Large intestine (tissue), 3 donors: ENCODE measurements at regions not wholly inside any gene's neighbourhood (a gene's known extent, or its start where the extent isn't known, plus 50 kb on each side); places are given as distances from the start of the nearest gene placed in this dataset.

Source experiments
- DNase-seq, 2 donors: peaks; one replicate each; pipeline versions ENCODE4 v3.0.0 to v3.0.0-alpha.2; 2013
- H3K27ac ChIP-seq: one replicate; pipeline ENCODE4 v1.5.1; 2013; ENCODE audit warnings: low read length
- H3K27me3 ChIP-seq: 2 replicates; pipeline ENCODE4 v1.6.1; 2013; ENCODE audit warnings: low read length; ENCODE audit not compliant: control insufficient read depth, insufficient read depth
- H3K36me3 ChIP-seq: 2 replicates; pipeline ENCODE4 v1.6.1; 2013; ENCODE audit warnings: low read length; ENCODE audit not compliant: control insufficient read depth, insufficient read depth
- H3K4me1 ChIP-seq: one replicate; pipeline ENCODE4 v1.6.1; 2013; ENCODE audit warnings: low read length; ENCODE audit not compliant: control insufficient read depth, insufficient read depth
- H3K4me3 ChIP-seq: one replicate; pipeline ENCODE4 v1.5.1; 2013; ENCODE audit warnings: low read length
- H3K9me3 ChIP-seq: one replicate; pipeline ENCODE4 v1.6.1; 2013; ENCODE audit warnings: mild to moderate bottlenecking, low read depth, low read length, moderate library complexity; ENCODE audit not compliant: control insufficient read depth
- WGBS: methylation state at CpG from one replicate; pipeline ENCODE4 v1.1.5; 2013; ENCODE audit warnings: low lambda C conversion rate; ENCODE audit not compliant: insufficient coverage; 5-methylcytosine and 5-hydroxymethylcytosine counted together

GRCh38 chr12:83800022-83800421, 1112.6 kb downstream of the SLC6A15 start:
- Histone ChIP-seq H3K9me3 (no peaks in the 10 kb centered on the region), H3K36me3 (no peaks in the 10 kb centered on the region), H3K27ac (no peak overlapping the region), H3K27me3 (no peaks in the 10 kb centered on the region), H3K4me3 (no peak overlapping the region), H3K4me1 (no peaks in the 10 kb centered on the region)
- WGBS: no CpG with 5 or more reads among the region's 2 CpGs
- DNase-seq: no peak

GRCh38 chr12:83796531-83796930, 1109.8 kb downstream of the TMTC2 start:
- Histone ChIP-seq H3K27me3 (no peaks in the 10 kb centered on the region), H3K4me3 (no peak overlapping the region), H3K4me1 (no peaks in the 10 kb centered on the region), H3K9me3 (no peaks in the 10 kb centered on the region), H3K27ac (no peak overlapping the region), H3K36me3 (no peaks in the 10 kb centered on the region)
- no peak for DNase-seq
- WGBS: no CpG with 5 or more reads among the region's 3 CpGs

GRCh38 chr12:83793616-83794015, 1106.9 kb downstream of the TMTC2 start:
- Histone ChIP-seq H3K36me3 (no peaks in the 10 kb centered on the region), H3K4me1 (no peaks in the 10 kb centered on the region), H3K27me3 (no peaks in the 10 kb centered on the region), H3K4me3 (no peak overlapping the region), H3K9me3 (no peaks in the 10 kb centered on the region), H3K27ac (no peak overlapping the region)
- no peak for DNase-seq

GRCh38 chr12:83784298-83784890, 1097.7 kb downstream of the TMTC2 start:
- Histone ChIP-seq H3K4me3 (no peak overlapping the region), H3K9me3 (no peaks in the 10 kb centered on the region), H3K27me3 (no peaks in the 10 kb centered on the region), H3K27ac (no peak overlapping the region), H3K4me1 (no peaks in the 10 kb centered on the region), H3K36me3 (no peaks in the 10 kb centered on the region)
- WGBS: 70% methylated on average over 2 of the region's 7 CpGs
- DNase-seq: no peak

GRCh38 chr12:83779526-83779925, 1092.8 kb downstream of the TMTC2 start:
- Histone ChIP-seq H3K4me1 (no peaks in the 10 kb centered on the region), H3K4me3 (no peak overlapping the region), H3K27me3 (no peaks in the 10 kb centered on the region), H3K36me3 (no peaks in the 10 kb centered on the region), H3K27ac (no peak overlapping the region), H3K9me3 (peaks cover 1% of the 10 kb centered on the region)
- no CpG with 5 or more reads among the region's 2 CpGs for WGBS
- DNase-seq: no peak

GRCh38 chr12:83769151-83769550, 1082.4 kb downstream of the TMTC2 start:
- peaks cover 4% of the 10 kb centered on the region for H3K9me3 ChIP-seq
- no peaks in the 10 kb centered on the region for H3K4me1 ChIP-seq
- no peaks in the 10 kb centered on the region for H3K27me3 ChIP-seq
- H3K27ac ChIP-seq: no peak overlapping the region
- H3K4me3 ChIP-seq: no peak overlapping the region
- H3K36me3 ChIP-seq: no peaks in the 10 kb centered on the region
- DNase-seq: no peak
- 67% methylated on average over 2 of the region's 3 CpGs for WGBS

GRCh38 chr12:83767723-83768122, 1081.0 kb downstream of the TMTC2 start:
- no peak for DNase-seq
- Histone ChIP-seq H3K36me3 (no peaks in the 10 kb centered on the region), H3K9me3 (no peaks in the 10 kb centered on the region), H3K4me1 (no peaks in the 10 kb centered on the region), H3K4me3 (no peak overlapping the region), H3K27ac (no peak overlapping the region), H3K27me3 (no peaks in the 10 kb centered on the region)
- no CpG with 5 or more reads among the region's 1 CpG for WGBS

GRCh38 chr12:83763425-83763824, 1076.7 kb downstream of the TMTC2 start:
- Histone ChIP-seq H3K4me1 (no peaks in the 10 kb centered on the region), H3K27ac (no peak overlapping the region), H3K9me3 (no peaks in the 10 kb centered on the region), H3K27me3 (no peaks in the 10 kb centered on the region), H3K36me3 (no peaks in the 10 kb centered on the region), H3K4me3 (no peak overlapping the region)
- DNase-seq: no peak
- WGBS: 40% methylated on average over 2 of the region's 6 CpGs

GRCh38 chr12:83759906-83760305, 1073.2 kb downstream of the TMTC2 start:
- WGBS: 80% methylated on average over 1 of the region's 2 CpGs
- Histone ChIP-seq H3K4me1 (no peaks in the 10 kb centered on the region), H3K9me3 (no peaks in the 10 kb centered on the region), H3K27ac (no peak overlapping the region), H3K36me3 (no peaks in the 10 kb centered on the region), H3K27me3 (no peaks in the 10 kb centered on the region), H3K4me3 (no peak overlapping the region)
- DNase-seq: no peak

GRCh38 chr12:83758888-83759631, 1072.4 kb downstream of the TMTC2 start:
- Histone ChIP-seq H3K9me3 (no peaks in the 10 kb centered on the region), H3K4me1 (no peaks in the 10 kb centered on the region), H3K27me3 (no peaks in the 10 kb centered on the region), H3K4me3 (no peak overlapping the region), H3K36me3 (no peaks in the 10 kb centered on the region), H3K27ac (no peak overlapping the region)
- no peak for DNase-seq
- WGBS: 59% methylated on average over 3 of the region's 5 CpGs

- no peak overlapping the region for H3K4me3 ChIP-seq
- no peaks in the 10 kb centered on the region for H3K36me3 ChIP-seq
- no peak for DNase-seq
- no peak overlapping the region for H3K27ac ChIP-seq
- no peaks in the 10 kb centered on the region for H3K4me1 ChIP-seq
- WGBS: no CpG with 5 or more reads among the region's 1 CpG
- no peaks in the 10 kb centered on the region for H3K9me3 ChIP-seq
- no peaks in the 10 kb centered on the region for H3K27me3 ChIP-seq
Measured at GRCh38 chr12:83753904-83754303, 1067.2 kb downstream of the TMTC2 start.
